ENCODE measurements at regions not wholly inside any gene's neighbourhood (a gene's known extent, or its start where the extent isn't known, plus 50 kb on each side); places are given as distances from the start of the nearest gene placed in this dataset.
A peak's percentile ranks its signal among the peaks of the same experiment; 100 is the strongest.

GRCh38 chr2:134773335-134773734 lies 54.5 kb upstream of the TMEM163 start:
- Histone ChIP-seq H3K27me3 (ENCODE audit: control insufficient read depth in 2 of 2, insufficient read depth in 2 of 2, low read length in 2 of 2) (peaks cover 0 to 2% of the 10 kb centered on the region in 2 experiments), H3K79me2 (ENCODE audit: control insufficient read depth, insufficient read depth, low read length) (no peaks in the 10 kb centered on the region), H2AFZ (ENCODE audit: low read depth, low read length) (no peak overlapping the region), H3K27ac (ENCODE audit: insufficient read depth, low read depth, low read length) (no peak overlapping the region), H3K4me1 (ENCODE audit: control insufficient read depth, extremely low read depth, insufficient read depth, low read length) (peaks cover 12% of the 10 kb centered on the region), H3K9ac (replicated peaks; ENCODE audit: extremely low read depth, insufficient read depth, low read length) (no peak overlapping the region), H3K36me3 (ENCODE audit: control insufficient read depth in 2 of 2, extremely low read depth in 1 of 2, insufficient read depth in 2 of 2, low read length in 2 of 2) (no peaks in the 10 kb centered on the region), H4K20me1 (replicated peaks; ENCODE audit: control insufficient read depth, extremely low read depth, insufficient read depth, low read length) (no peaks in the 10 kb centered on the region), H3K4me3 (replicated peaks in 1 of 3; ENCODE audit: insufficient read depth in 1 of 3, low read depth in 1 of 3, low read length in 3 of 3) (no peak overlapping the region), H3K9me1 (replicated peaks; ENCODE audit: control insufficient read depth, extremely low read depth, insufficient read depth, low read length) (no peaks in the 10 kb centered on the region), H3K9me3 (replicated peaks; ENCODE audit: control insufficient read depth, insufficient read depth, low read length) (no peaks in the 10 kb centered on the region), H3K4me2 (ENCODE audit: insufficient read depth, low read length) (no peak overlapping the region)
- intact Hi-C loops (cut with micrococcal nuclease) = no loop called here
- peak; percentile 21 for DNase-seq (ENCODE audit: low read depth, low spot score)
- FAIRE-seq = no peak
- TF ChIP-seq MYC (IDR thresholded peaks at IDR 0.05; ENCODE audit: low read depth, low read length) = no peak
- no peak for TF ChIP-seq POLR2AphosphoS5 (IDR thresholded peaks at IDR 0.05; ENCODE audit: insufficient read depth, low read depth, low read length)
- TF ChIP-seq MAX (IDR thresholded peaks at IDR 0.05; ENCODE audit: insufficient read depth, insufficient read length) = no peak
- no peak for TF ChIP-seq FOS (IDR thresholded peaks at IDR 0.05; ENCODE audit: borderline replicate concordance, insufficient read depth, low read length)
- TF ChIP-seq EZH2 (IDR thresholded peaks at IDR 0.05; ENCODE audit: borderline replicate concordance, low read depth, low read length, severe bottlenecking) = no peak
- POLR2A ChIA-PET = no interaction called here
- dilution Hi-C loops (cut with MboI; ENCODE audit: extremely low pct_ligation_motif_present, low sequenced_read_pairs) = no loop called here
- CTCF ChIA-PET = no interaction called here
- no TSS peak for BruUV-seq (replicated peaks)

GRCh38 chr2:134773759-134774742 lies 55.3 kb upstream of the TMEM163 start:
- Histone ChIP-seq H3K27ac (ENCODE audit: insufficient read depth, low read depth, low read length) (no peak overlapping the region), H2AFZ (ENCODE audit: low read depth, low read length) (peak overlapping the region; percentile 37), H3K79me2 (ENCODE audit: control insufficient read depth, insufficient read depth, low read length) (no peaks in the 10 kb centered on the region), H3K9me1 (replicated peaks; ENCODE audit: control insufficient read depth, extremely low read depth, insufficient read depth, low read length) (no peaks in the 10 kb centered on the region), H3K27me3 (ENCODE audit: control insufficient read depth in 2 of 2, insufficient read depth in 2 of 2, low read length in 2 of 2) (peaks cover 0 to 2% of the 10 kb centered on the region in 2 experiments), H3K4me3 (replicated peaks in 1 of 3; ENCODE audit: insufficient read depth in 1 of 3, low read depth in 1 of 3, low read length in 3 of 3) (no peak overlapping the region), H3K36me3 (ENCODE audit: control insufficient read depth in 2 of 2, extremely low read depth in 1 of 2, insufficient read depth in 2 of 2, low read length in 2 of 2) (no peaks in the 10 kb centered on the region), H3K4me1 (ENCODE audit: control insufficient read depth, extremely low read depth, insufficient read depth, low read length) (peaks cover 12% of the 10 kb centered on the region), H3K9ac (replicated peaks; ENCODE audit: extremely low read depth, insufficient read depth, low read length) (no peak overlapping the region), H3K9me3 (replicated peaks; ENCODE audit: control insufficient read depth, insufficient read depth, low read length) (no peaks in the 10 kb centered on the region), H3K4me2 (ENCODE audit: insufficient read depth, low read length) (no peak overlapping the region), H4K20me1 (replicated peaks; ENCODE audit: control insufficient read depth, extremely low read depth, insufficient read depth, low read length) (no peaks in the 10 kb centered on the region)
- dilution Hi-C loops (cut with MboI; ENCODE audit: extremely low pct_ligation_motif_present, low sequenced_read_pairs) (no loop called here), intact Hi-C loops (cut with micrococcal nuclease) (no loop called here)
- BruUV-seq (replicated peaks) = no TSS peak
- FAIRE-seq (no peak), DNase-seq (ENCODE audit: low read depth, low spot score) (peak; percentile 42)
- POLR2A ChIA-PET = no interaction called here
- TF ChIP-seq POLR2A (IDR thresholded peaks at IDR 0.05; ENCODE audit: low read depth, low read length) (no peak), POLR2AphosphoS5 (IDR thresholded peaks at IDR 0.05; ENCODE audit: insufficient read depth, low read depth, low read length) (no peak), FOS (IDR thresholded peaks at IDR 0.05; ENCODE audit: borderline replicate concordance, insufficient read depth, low read length) (peak; percentile 61), GATA2 (IDR thresholded peaks at IDR 0.05; ENCODE audit: insufficient read depth, insufficient read length, low read depth, low read length) (peak; percentile 84)
- CTCF ChIA-PET = interaction anchor here (2.2 kb wide), 1 partner anchor 323 kb away, joined by 4 read pairs; no protein-coding TSS in a partner anchor
